ENCODE measurements at regions not wholly inside any gene's neighbourhood (a gene's known extent, or its start where the extent isn't known, plus 50 kb on each side); places are given as distances from the start of the nearest gene placed in this dataset.

- no peaks in the 10 kb centered on the region for H3K36me3 ChIP-seq
- H3K27me3 ChIP-seq: no peaks in the 10 kb centered on the region
- no peak for DNase-seq (ENCODE audit: low spot score)
- no peak overlapping the region for H3K9ac ChIP-seq
- H3K4me3 ChIP-seq: no peak overlapping the region
- no peaks in the 10 kb centered on the region for H3K4me1 ChIP-seq
- TF ChIP-seq EZH2 (IDR thresholded peaks at IDR 0.05): no peak
- no peak for TF ChIP-seq EZH2phosphoT487 (IDR thresholded peaks at IDR 0.05)
- no peak for TF ChIP-seq CTCF (IDR thresholded peaks at IDR 0.05)
- no peaks in the 10 kb centered on the region for H3K9me3 Mint-ChIP-seq
- H3K4me3 Mint-ChIP-seq: no peak overlapping the region
- H3K79me2 ChIP-seq (ENCODE audit: low read depth): no peaks in the 10 kb centered on the region
- peaks cover 2% of the 10 kb centered on the region for H3K4me1 Mint-ChIP-seq
- H3K27ac Mint-ChIP-seq: no peak overlapping the region
- no peaks in the 10 kb centered on the region for H3K9me3 ChIP-seq (ENCODE audit: low read depth)
- no peak overlapping the region for H2AFZ ChIP-seq (replicated peaks)
- H4K20me1 ChIP-seq (ENCODE audit: low read depth): no peaks in the 10 kb centered on the region
- no peak overlapping the region for H3K4me2 ChIP-seq
- no peaks in the 10 kb centered on the region for H3F3A ChIP-seq (ENCODE audit: low read depth)
- no peaks in the 10 kb centered on the region for H3K27me3 Mint-ChIP-seq (ENCODE audit: insufficient read depth, low read depth)
- H3K36me3 Mint-ChIP-seq: no peaks in the 10 kb centered on the region
- H3K27ac ChIP-seq: no peak overlapping the region
Observed at GRCh38 chr15:70301396-70301795, 203.7 kb upstream of the TLE3 start.

- Mint-ChIP-seq H3K27ac (no peak overlapping the region), H3K4me1 (peaks cover 4% of the 10 kb centered on the region)
Observed at GRCh38 chr15:70299931-70300869, 202.5 kb upstream of the TLE3 start.

GRCh38 chr15:70297465-70298058 is 199.8 kb upstream of the TLE3 start:
- Mint-ChIP-seq H3K27ac (no peak overlapping the region), H3K27me3 (ENCODE audit: insufficient read depth, low read depth) (peaks cover 4% of the 10 kb centered on the region)

More at GRCh38 chr15:70299931-70300869, 202.5 kb upstream of the TLE3 start:
- no peak overlapping the region for H2AFZ ChIP-seq (replicated peaks)
- no peak overlapping the region for H3K4me2 ChIP-seq
- H3K4me1 ChIP-seq: no peaks in the 10 kb centered on the region
- no peak overlapping the region for H3K27ac ChIP-seq
- H3K9ac ChIP-seq: no peak overlapping the region
- no peaks in the 10 kb centered on the region for H3K9me3 ChIP-seq (ENCODE audit: low read depth)
- no peak overlapping the region for H3K4me3 Mint-ChIP-seq
- DNase-seq (ENCODE audit: low spot score): no peak
- no peaks in the 10 kb centered on the region for H3K27me3 ChIP-seq
- no peaks in the 10 kb centered on the region for H3K9me3 Mint-ChIP-seq
- TF ChIP-seq EZH2 (IDR thresholded peaks at IDR 0.05) (no peak), CTCF (IDR thresholded peaks at IDR 0.05) (no peak), EZH2phosphoT487 (IDR thresholded peaks at IDR 0.05) (no peak)
- no peaks in the 10 kb centered on the region for H3K36me3 ChIP-seq
- H3K4me3 ChIP-seq: no peak overlapping the region
- no peaks in the 10 kb centered on the region for H3K27me3 Mint-ChIP-seq (ENCODE audit: insufficient read depth, low read depth)
- H3F3A ChIP-seq (ENCODE audit: low read depth): no peaks in the 10 kb centered on the region
- no peaks in the 10 kb centered on the region for H3K36me3 Mint-ChIP-seq
- no peaks in the 10 kb centered on the region for H3K79me2 ChIP-seq (ENCODE audit: low read depth)
- no peaks in the 10 kb centered on the region for H4K20me1 ChIP-seq (ENCODE audit: low read depth)

More at GRCh38 chr15:70297465-70298058, 199.8 kb upstream of the TLE3 start:
- H3K27ac ChIP-seq: no peak overlapping the region
- H3K36me3 ChIP-seq: no peaks in the 10 kb centered on the region
- H4K20me1 ChIP-seq (ENCODE audit: low read depth): no peaks in the 10 kb centered on the region
- H3F3A ChIP-seq (ENCODE audit: low read depth): no peaks in the 10 kb centered on the region
- Mint-ChIP-seq H3K4me3 (no peak overlapping the region), H3K4me1 (peaks cover 4% of the 10 kb centered on the region), H3K9me3 (no peaks in the 10 kb centered on the region), H3K36me3 (no peaks in the 10 kb centered on the region)
- H3K9me3 ChIP-seq (ENCODE audit: low read depth): no peaks in the 10 kb centered on the region
- no peaks in the 10 kb centered on the region for H3K79me2 ChIP-seq (ENCODE audit: low read depth)
- no peak for TF ChIP-seq EZH2phosphoT487 (IDR thresholded peaks at IDR 0.05)
- TF ChIP-seq CTCF (IDR thresholded peaks at IDR 0.05): no peak
- TF ChIP-seq EZH2 (IDR thresholded peaks at IDR 0.05): no peak
- no peak overlapping the region for H2AFZ ChIP-seq (replicated peaks)
- no peak overlapping the region for H3K4me3 ChIP-seq
- no peak overlapping the region for H3K4me2 ChIP-seq
- DNase-seq (ENCODE audit: low spot score): no peak
- no peak overlapping the region for H3K9ac ChIP-seq
- no peaks in the 10 kb centered on the region for H3K27me3 ChIP-seq
- H3K4me1 ChIP-seq: no peaks in the 10 kb centered on the region
